KMS-11 (cell line): ENCODE measurements at regions not wholly inside any gene's neighbourhood (a gene's known extent, or its start where the extent isn't known, plus 50 kb on each side); places are given as distances from the start of the nearest gene placed in this dataset.

Experiments
- H2AFZ ChIP-seq: fragments of 200-600 bp; sonication (generic); 2 replicates; pipeline ENCODE4 v1.6.1; 2016; ENCODE audit warnings: antibody characterized with exemption, mixed run types, low read depth
- H3K27ac ChIP-seq: fragments of 200-600 bp; sonication (generic); 2 replicates; pipeline ENCODE4 v1.6.1; 2016; ENCODE audit warnings: mild to moderate bottlenecking, mixed run types
- H3K27me3 ChIP-seq: fragments of 200-600 bp; sonication (generic); 2 replicates; pipeline ENCODE4 v1.6.1; 2017; ENCODE audit warnings: mild to moderate bottlenecking, low read depth, mixed run types, moderate library complexity; ENCODE audit not compliant: insufficient read depth
- H3K36me3 ChIP-seq: fragments of 200-600 bp; sonication (generic); 2 replicates; pipeline ENCODE4 v1.6.1; 2017; ENCODE audit warnings: mild to moderate bottlenecking, mixed run types; ENCODE audit not compliant: insufficient read depth
- H3K4me1 ChIP-seq: fragments of 200-600 bp; sonication (generic); 2 replicates; pipeline ENCODE4 v1.6.1; 2016; ENCODE audit warnings: mild to moderate bottlenecking, low read depth, mixed run types; ENCODE audit not compliant: poor library complexity, severe bottlenecking
- H3K4me2 ChIP-seq: fragments of 200-600 bp; sonication (generic); 2 replicates; pipeline ENCODE4 v1.7.0; 2016; ENCODE audit warnings: mild to moderate bottlenecking, mixed run types
- H3K4me3 ChIP-seq: fragments of 200-600 bp; sonication (generic); IDR thresholded peaks from 2 replicates; pipeline ENCODE4 v1.6.1; 2017; ENCODE audit warnings: low read depth, low read length, mixed read lengths; ENCODE audit not compliant: insufficient read depth
- H3K79me2 ChIP-seq: fragments of 200-600 bp; sonication (generic); 2 replicates; pipeline ENCODE4 v1.6.1; 2016; ENCODE audit warnings: low read depth, mixed run types; ENCODE audit not compliant: insufficient read depth
- H3K9ac ChIP-seq: fragments of 200-600 bp; sonication (generic); 2 replicates; pipeline ENCODE4 v1.6.1; 2016; ENCODE audit warnings: mild to moderate bottlenecking, mixed run types
- H4K20me1 ChIP-seq: fragments of 200-600 bp; sonication (generic); 2 replicates; pipeline ENCODE4 v1.6.1; 2016; ENCODE audit warnings: mild to moderate bottlenecking, mixed run types; ENCODE audit not compliant: insufficient read depth
- CTCF ChIP-seq: fragments of 200-600 bp; sonication (generic); conservative IDR thresholded peaks from 2 replicates; pipeline ENCODE4 v1.6.1; 2017; ENCODE audit warnings: low read depth, mild to moderate bottlenecking, antibody characterized with exemption, low read length, moderate library complexity, mixed read lengths

GRCh38 chr5:158599157-158599556, 500.6 kb downstream of the EBF1 start:
- H3K9ac ChIP-seq: no peak overlapping the region
- no peak overlapping the region for H3K4me3 ChIP-seq
- H3K4me1 ChIP-seq: no peaks in the 10 kb centered on the region
- no peak overlapping the region for H3K27ac ChIP-seq
- H2AFZ ChIP-seq: no peak overlapping the region
- no peak for TF ChIP-seq CTCF
- H3K27me3 ChIP-seq: no peaks in the 10 kb centered on the region
- no peak overlapping the region for H3K4me2 ChIP-seq
- no peaks in the 10 kb centered on the region for H3K79me2 ChIP-seq
- H3K36me3 ChIP-seq: no peaks in the 10 kb centered on the region
- H4K20me1 ChIP-seq: no peaks in the 10 kb centered on the region

- Histone ChIP-seq H3K9ac (no peak overlapping the region), H3K4me2 (no peak overlapping the region), H3K27ac (no peak overlapping the region), H3K4me1 (peaks cover 13% of the 10 kb centered on the region), H2AFZ (no peak overlapping the region), H3K79me2 (no peaks in the 10 kb centered on the region), H3K4me3 (no peak overlapping the region), H3K36me3 (no peaks in the 10 kb centered on the region), H4K20me1 (no peaks in the 10 kb centered on the region), H3K27me3 (no peaks in the 10 kb centered on the region)
- no peak for TF ChIP-seq CTCF
Observed at GRCh38 chr5:158594595-158595242, 505.0 kb downstream of the EBF1 start.

GRCh38 chr5:158593925-158594324, 505.8 kb downstream of the EBF1 start:
- H3K27ac ChIP-seq: no peak overlapping the region
- H3K79me2 ChIP-seq: no peaks in the 10 kb centered on the region
- no peaks in the 10 kb centered on the region for H3K36me3 ChIP-seq
- no peak overlapping the region for H3K9ac ChIP-seq
- H3K4me3 ChIP-seq: no peak overlapping the region
- no peak overlapping the region for H3K4me2 ChIP-seq
- no peak overlapping the region for H2AFZ ChIP-seq
- no peak for TF ChIP-seq CTCF
- H4K20me1 ChIP-seq: no peaks in the 10 kb centered on the region
- H3K4me1 ChIP-seq: peaks cover 20% of the 10 kb centered on the region
- no peaks in the 10 kb centered on the region for H3K27me3 ChIP-seq

GRCh38 chr5:158591301-158591863, 508.3 kb downstream of the EBF1 start:
- TF ChIP-seq CTCF: no peak
- no peak overlapping the region for H3K4me3 ChIP-seq

More at GRCh38 chr5:158591301-158591863, 508.3 kb downstream of the EBF1 start:
- no peak overlapping the region for H3K27ac ChIP-seq
- no peaks in the 10 kb centered on the region for H3K79me2 ChIP-seq
- no peak overlapping the region for H3K4me2 ChIP-seq
- no peaks in the 10 kb centered on the region for H3K36me3 ChIP-seq
- H4K20me1 ChIP-seq: no peaks in the 10 kb centered on the region
- H2AFZ ChIP-seq: no peak overlapping the region
- H3K4me1 ChIP-seq: peaks cover 21% of the 10 kb centered on the region
- no peaks in the 10 kb centered on the region for H3K27me3 ChIP-seq
- no peak overlapping the region for H3K9ac ChIP-seq
